Ascending aorta (tissue), 2 donors: ENCODE measurements at regions not wholly inside any gene's neighbourhood (a gene's known extent, or its start where the extent isn't known, plus 50 kb on each side); places are given as distances from the start of the nearest gene placed in this dataset.

Source experiments
- DNase-seq, 2 donors: peaks; one replicate each; pipeline ENCODE4 v3.0.0-alpha.2; 2019; ENCODE audit warnings: low spot score in 2 of 2
- H3K27ac ChIP-seq, 2 donors: fragments of 200-600 bp; sonication (generic); one replicate each; pipeline ENCODE4 v1.5.1; 2016 to 2017; ENCODE audit warnings: mild to moderate bottlenecking in 1 of 2
- H3K27me3 ChIP-seq: fragments of 200-600 bp; sonication (generic); one replicate; pipeline ENCODE4 v1.5.1; 2017
- H3K36me3 ChIP-seq, 2 donors: fragments of 200-600 bp; sonication (generic); one replicate each; pipeline ENCODE4 v1.5.1; 2016
- H3K4me1 ChIP-seq, 2 donors: fragments of 200-600 bp; sonication (generic); one replicate each; pipeline ENCODE4 v1.5.1; 2016 to 2017; ENCODE audit warnings: mild to moderate bottlenecking in 1 of 2
- H3K4me3 ChIP-seq, 2 donors: fragments of 200-600 bp; sonication (generic); one replicate each; pipeline ENCODE4 v1.5.1; 2016 to 2017; ENCODE audit warnings: mild to moderate bottlenecking in 1 of 2
- H3K9me3 ChIP-seq, 2 donors: fragments of 200-600 bp; sonication (generic); one replicate each; pipeline ENCODE4 v1.5.1; 2016
- intact Hi-C: fragments of 100-400 bp; cut with DNase I; formaldehyde crosslinking; loops from one replicate; pipeline ENCODE4 v1.15.1; 2023
- TF ChIP-seq, protein P1 (sequence below), 3 experiments: fragments of 200-600 bp in 2 of 3; fragments of 450-650 bp in 1 of 3; sonication (generic) in 2 of 3; IDR thresholded peaks; one replicate each; pipeline ENCODE4 v1.5.1; 2016 to 2019; ENCODE audit warnings: antibody characterized with exemption in 3 of 3, mild to moderate bottlenecking in 1 of 3, moderate library complexity in 1 of 3

DNA sequence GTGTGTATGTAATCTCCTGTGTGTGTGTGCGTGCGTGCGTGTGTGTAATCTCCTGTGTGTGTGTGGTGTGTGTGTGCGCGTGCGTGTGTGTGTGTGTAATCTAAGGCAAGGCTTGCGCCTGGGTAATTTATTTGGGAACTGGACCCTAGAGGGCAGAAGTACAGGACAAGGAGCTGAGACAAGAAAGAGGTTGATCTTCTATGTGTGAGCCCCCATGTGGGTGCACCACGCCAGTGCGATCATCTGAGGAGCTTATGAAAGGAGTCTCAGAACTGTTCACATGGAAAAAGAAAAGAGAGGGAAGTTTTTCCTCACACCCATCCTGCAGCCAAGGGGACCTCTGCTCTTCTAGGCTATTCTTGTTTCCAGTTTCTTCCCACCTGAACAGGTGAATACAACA is 220.1 kb upstream of the GGTLC1 start:
- Histone ChIP-seq H3K27me3 (no peaks in the 10 kb centered on the region), H3K4me1 (no peaks in the 10 kb centered on the region), H3K27ac (no peak overlapping the region), H3K9me3 (no peaks in the 10 kb centered on the region), H3K4me3 (no peak overlapping the region), H3K36me3 (no peaks in the 10 kb centered on the region)
- TF ChIP-seq, protein P1, sequence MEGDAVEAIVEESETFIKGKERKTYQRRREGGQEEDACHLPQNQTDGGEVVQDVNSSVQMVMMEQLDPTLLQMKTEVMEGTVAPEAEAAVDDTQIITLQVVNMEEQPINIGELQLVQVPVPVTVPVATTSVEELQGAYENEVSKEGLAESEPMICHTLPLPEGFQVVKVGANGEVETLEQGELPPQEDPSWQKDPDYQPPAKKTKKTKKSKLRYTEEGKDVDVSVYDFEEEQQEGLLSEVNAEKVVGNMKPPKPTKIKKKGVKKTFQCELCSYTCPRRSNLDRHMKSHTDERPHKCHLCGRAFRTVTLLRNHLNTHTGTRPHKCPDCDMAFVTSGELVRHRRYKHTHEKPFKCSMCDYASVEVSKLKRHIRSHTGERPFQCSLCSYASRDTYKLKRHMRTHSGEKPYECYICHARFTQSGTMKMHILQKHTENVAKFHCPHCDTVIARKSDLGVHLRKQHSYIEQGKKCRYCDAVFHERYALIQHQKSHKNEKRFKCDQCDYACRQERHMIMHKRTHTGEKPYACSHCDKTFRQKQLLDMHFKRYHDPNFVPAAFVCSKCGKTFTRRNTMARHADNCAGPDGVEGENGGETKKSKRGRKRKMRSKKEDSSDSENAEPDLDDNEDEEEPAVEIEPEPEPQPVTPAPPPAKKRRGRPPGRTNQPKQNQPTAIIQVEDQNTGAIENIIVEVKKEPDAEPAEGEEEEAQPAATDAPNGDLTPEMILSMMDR (IDR thresholded peaks at IDR 0.05), result no peak
- intact Hi-C loops, result no loop called here
- DNase-seq, result no peak

DNA sequence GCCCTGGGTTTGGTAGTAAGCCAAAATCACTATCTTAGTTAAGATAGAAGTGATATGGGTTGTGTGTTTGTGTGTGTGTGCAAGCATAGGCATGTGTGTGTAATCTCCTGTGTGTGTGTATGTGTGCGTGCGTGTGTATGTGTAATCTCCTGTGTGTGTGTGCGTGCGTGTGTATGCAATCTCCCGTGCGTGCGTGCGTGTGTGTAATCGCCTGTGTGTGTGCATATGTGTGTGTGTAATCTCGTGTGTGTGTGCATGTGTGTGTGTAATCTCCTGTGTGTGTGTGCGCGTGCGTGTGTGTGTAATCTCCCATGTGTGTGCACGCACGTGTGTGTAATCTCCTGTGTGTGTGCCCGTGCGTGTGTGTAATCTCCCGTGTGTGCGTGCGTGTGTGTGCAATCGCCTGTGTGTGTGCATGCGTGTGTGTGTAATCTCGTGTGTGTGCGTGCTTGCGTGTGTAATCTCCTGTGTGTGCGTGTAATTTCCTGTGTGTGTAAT is 219.3 kb upstream of the GGTLC1 start:
- Histone ChIP-seq H3K27me3 (no peaks in the 10 kb centered on the region), H3K27ac (no peak overlapping the region), H3K9me3 (no peaks in the 10 kb centered on the region), H3K4me1 (no peaks in the 10 kb centered on the region), H3K4me3 (no peak overlapping the region), H3K36me3 (no peaks in the 10 kb centered on the region)
- DNase-seq, result no peak
- TF ChIP-seq, protein P1 (IDR thresholded peaks at IDR 0.05), result no peak
- intact Hi-C loops, result no loop called here

DNA sequence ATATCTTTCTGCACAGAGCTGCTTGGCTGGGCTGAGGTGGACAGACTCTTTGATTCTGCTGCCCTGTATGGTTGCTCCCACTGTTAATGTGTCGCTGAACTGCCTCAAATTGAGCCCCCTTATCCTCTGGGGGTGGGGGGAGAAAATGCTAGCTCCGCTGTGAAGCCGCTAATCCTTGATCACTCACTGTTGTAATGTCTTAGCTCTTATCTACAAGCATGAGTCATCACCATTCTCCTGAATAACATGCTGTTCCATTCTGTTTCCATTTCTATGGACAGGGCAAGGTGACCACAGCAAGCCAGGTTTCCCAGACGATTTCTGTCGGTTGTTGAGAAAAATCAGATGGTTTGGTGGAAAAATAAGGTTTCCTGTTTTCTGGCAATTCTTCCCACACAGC is 218.4 kb upstream of the GGTLC1 start:
- H3K27me3 ChIP-seq, result no peaks in the 10 kb centered on the region
- DNase-seq, result no peak
- H3K36me3 ChIP-seq, result no peaks in the 10 kb centered on the region
- H3K4me1 ChIP-seq, result no peaks in the 10 kb centered on the region
- TF ChIP-seq, protein P1 (IDR thresholded peaks at IDR 0.05), result no peak
- H3K4me3 ChIP-seq, result no peak overlapping the region
- H3K9me3 ChIP-seq, result no peaks in the 10 kb centered on the region
- no peak overlapping the region for H3K27ac ChIP-seq
- intact Hi-C loops, result no loop called here

DNA sequence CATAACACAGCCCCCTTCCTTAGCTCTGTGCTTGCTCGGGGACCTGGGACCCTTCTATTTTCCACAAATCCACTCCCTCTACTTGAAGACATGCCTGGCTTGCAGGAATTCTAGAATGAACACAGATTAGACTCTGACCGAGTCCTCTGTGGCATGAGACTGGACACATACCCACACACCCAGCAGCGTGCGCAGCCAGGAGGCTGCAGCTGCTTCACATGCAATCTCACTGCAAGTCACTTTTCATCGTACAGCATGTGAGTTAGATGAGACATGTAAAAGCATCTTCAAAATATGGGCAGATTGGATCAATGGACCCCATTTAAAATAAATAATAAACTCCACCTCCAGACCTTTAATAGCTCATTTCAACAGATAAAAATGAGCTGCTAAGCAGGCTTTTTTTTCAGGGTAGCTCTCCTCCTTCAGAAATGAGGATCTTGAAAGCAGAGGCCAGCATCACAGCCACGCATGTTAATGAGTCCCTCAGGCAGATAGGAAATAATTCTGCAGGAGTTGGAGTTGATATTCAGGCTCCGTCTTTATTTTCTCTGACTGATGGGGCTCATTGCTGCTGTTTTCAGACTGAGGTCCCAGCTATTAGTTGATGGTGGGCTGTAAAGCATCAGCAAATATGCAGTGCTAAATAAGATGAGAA is 215.1 kb upstream of the GGTLC1 start:
- intact Hi-C loops, result no loop called here
- no peaks in the 10 kb centered on the region for H3K36me3 ChIP-seq
- no peaks in the 10 kb centered on the region for H3K4me1 ChIP-seq
- no peaks in the 10 kb centered on the region for H3K9me3 ChIP-seq
- no peaks in the 10 kb centered on the region for H3K27me3 ChIP-seq
- no peak overlapping the region for H3K4me3 ChIP-seq
- H3K27ac ChIP-seq, result no peak overlapping the region
- no peak for DNase-seq
- TF ChIP-seq, protein P1 (IDR thresholded peaks at IDR 0.05), result no peak

DNA sequence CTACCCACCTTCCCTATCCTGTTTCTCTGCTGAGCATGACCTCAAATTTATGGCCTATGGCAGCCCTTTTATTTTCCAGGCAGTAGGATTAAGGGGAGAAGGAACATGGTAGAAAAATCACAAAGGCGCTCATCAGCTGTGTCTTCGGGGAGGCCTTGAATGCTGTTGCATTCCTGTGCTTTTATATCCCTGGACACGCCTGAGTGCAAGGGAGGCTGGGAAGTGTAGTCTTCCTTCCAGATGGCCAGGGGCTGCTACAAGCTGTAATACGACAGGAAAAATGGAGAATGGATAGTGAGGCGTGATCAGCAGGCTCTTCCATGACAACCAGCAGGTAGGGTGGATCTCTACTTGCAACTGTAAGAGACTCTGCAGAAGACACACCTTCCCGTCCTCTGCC is 210.9 kb upstream of the GGTLC1 start:
- no peaks in the 10 kb centered on the region for H3K9me3 ChIP-seq
- no peak overlapping the region for H3K4me3 ChIP-seq
- TF ChIP-seq, protein P1 (IDR thresholded peaks at IDR 0.05), result no peak
- DNase-seq, result no peak
- intact Hi-C loops, result no loop called here
- H3K27ac ChIP-seq, result no peak overlapping the region
- no peaks in the 10 kb centered on the region for H3K4me1 ChIP-seq
- H3K36me3 ChIP-seq, result no peaks in the 10 kb centered on the region
- no peaks in the 10 kb centered on the region for H3K27me3 ChIP-seq

DNA sequence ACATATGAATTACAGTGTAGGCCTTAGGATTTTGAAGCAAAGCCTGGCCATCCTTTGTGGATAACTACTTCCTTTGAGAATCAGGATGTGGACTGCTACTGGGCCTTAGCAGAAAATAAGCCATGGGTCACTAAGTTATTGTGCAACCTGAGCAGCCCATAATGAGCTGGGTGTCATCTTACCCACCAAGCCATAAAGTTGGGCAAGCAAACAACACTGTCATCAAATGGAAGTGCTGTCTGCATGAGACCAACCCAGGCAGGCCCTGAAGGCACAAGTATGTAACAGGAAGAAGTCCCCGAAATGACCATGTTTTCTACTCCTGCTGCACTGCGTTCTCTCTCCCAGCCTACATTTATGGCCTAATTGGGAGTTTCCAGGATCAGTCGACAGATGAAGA is 205.6 kb upstream of the GGTLC1 start:
- Histone ChIP-seq H3K4me3 (no peak overlapping the region), H3K27me3 (no peaks in the 10 kb centered on the region), H3K36me3 (no peaks in the 10 kb centered on the region), H3K4me1 (no peaks in the 10 kb centered on the region), H3K27ac (no peak overlapping the region), H3K9me3 (peaks cover 0 to 4% of the 10 kb centered on the region in 2 donors)
- intact Hi-C loops, result no loop called here
- TF ChIP-seq, protein P1 (IDR thresholded peaks at IDR 0.05), result no peak
- DNase-seq, result no peak
